ENCODE measurements at regions not wholly inside any gene's neighbourhood (a gene's known extent, or its start where the extent isn't known, plus 50 kb on each side); places are given as distances from the start of the nearest gene placed in this dataset.

DNA sequence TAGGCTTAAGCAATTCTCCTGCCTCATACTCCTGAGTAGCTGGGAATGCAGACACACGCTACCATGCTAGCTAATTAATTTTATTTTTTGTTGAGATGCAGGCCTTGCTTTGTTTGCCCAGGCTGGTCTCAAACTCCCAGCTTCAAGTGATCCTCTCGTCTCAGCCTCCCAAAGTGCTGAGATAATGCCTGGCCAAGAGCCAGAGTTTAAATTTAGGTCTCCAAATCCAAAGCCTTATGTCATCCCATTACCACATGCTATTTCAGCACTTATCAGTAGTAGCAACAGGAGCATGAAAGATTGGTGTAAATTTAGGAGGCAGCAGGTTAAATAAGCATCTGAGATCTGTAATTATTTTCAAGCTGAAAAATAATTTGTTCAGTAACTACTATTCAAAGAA is 326.1 kb upstream of the ANO5 start:
- H2AFZ ChIP-seq (ENCODE audit: low read length) = no peak overlapping the region
- POLR2A ChIA-PET = interaction anchor here (0.6 to 0.7 kb wide), 3 partner anchors 165 to 464 kb away, joined by 3 to 4 read pairs (median 3); no protein-coding TSS in a partner anchor
- no peak overlapping the region for H3K4me3 ChIP-seq (ENCODE audit: low read depth, low read length, poor library complexity, severe bottlenecking)
- no peaks in the 10 kb centered on the region for H3K9me2 ChIP-seq (ENCODE audit: insufficient read depth, low read length)
- H3K9me3 ChIP-seq (ENCODE audit: low read length) = no peaks in the 10 kb centered on the region
- no TSS peak for BruUV-seq (replicated peaks)
- H3K4me1 ChIP-seq (ENCODE audit: insufficient read depth, low read length, poor library complexity, severe bottlenecking) = no peaks in the 10 kb centered on the region
- DNase-seq (ENCODE audit: low spot score) = no peak
- H3K27ac ChIP-seq (ENCODE audit: low read depth, low read length, poor library complexity, severe bottlenecking) = no peak overlapping the region
- H3K36me3 ChIP-seq (ENCODE audit: insufficient read depth, low read length) = no peaks in the 10 kb centered on the region
- TF ChIP-seq EZH2phosphoT487 (IDR thresholded peaks at IDR 0.05; ENCODE audit: borderline replicate concordance, low read depth, low read length) (no peak), CTCF (conservative IDR thresholded peaks at IDR 0.05; ENCODE audit: low read length) (no peak)
- H3K4me2 ChIP-seq (ENCODE audit: low read length) = no peak overlapping the region
- intact Hi-C loops (cut with micrococcal nuclease; ENCODE audit: unreplicated experiment) = no loop called here
- CTCF ChIA-PET (ENCODE audit: unreplicated experiment) = no interaction called here
- H4K20me1 ChIP-seq (ENCODE audit: insufficient read depth, low read length) = no peaks in the 10 kb centered on the region
- H3K79me2 ChIP-seq (ENCODE audit: insufficient read depth, low read depth, low read length) = no peaks in the 10 kb centered on the region

DNA sequence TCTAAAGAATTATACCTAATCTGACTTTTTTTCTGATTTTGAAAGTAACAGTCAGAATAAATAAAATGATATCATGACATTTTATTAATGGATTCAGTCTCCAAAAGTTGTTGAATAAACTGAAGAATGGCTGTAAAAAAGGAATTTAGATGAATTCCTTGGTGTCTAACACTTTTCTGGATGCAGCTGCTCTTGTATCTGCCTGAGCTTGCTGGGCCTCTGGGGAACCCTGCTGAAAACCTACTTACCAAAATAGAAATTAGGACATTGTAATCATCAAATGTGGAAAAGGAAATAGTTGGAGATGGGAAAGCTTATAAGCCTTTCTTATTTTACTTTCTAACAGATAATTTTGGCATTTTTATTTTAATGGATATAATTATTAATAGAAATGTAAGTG is 315.7 kb upstream of the ANO5 start:
- ChIA-PET CTCF (ENCODE audit: unreplicated experiment) (no interaction called here), POLR2A (interaction anchor here (0.7 to 1.5 kb wide), 2 partner anchors 29 to 50 kb away, joined by 3 to 4 read pairs; no protein-coding TSS in a partner anchor)
- Histone ChIP-seq H2AFZ (ENCODE audit: low read length) (no peak overlapping the region), H3K4me1 (ENCODE audit: insufficient read depth, low read length, poor library complexity, severe bottlenecking) (no peaks in the 10 kb centered on the region), H3K27ac (ENCODE audit: low read depth, low read length, poor library complexity, severe bottlenecking) (no peak overlapping the region), H3K4me3 (ENCODE audit: low read depth, low read length, poor library complexity, severe bottlenecking) (no peak overlapping the region), H3K9me2 (ENCODE audit: insufficient read depth, low read length) (no peaks in the 10 kb centered on the region), H3K36me3 (ENCODE audit: insufficient read depth, low read length) (no peaks in the 10 kb centered on the region), H4K20me1 (ENCODE audit: insufficient read depth, low read length) (no peaks in the 10 kb centered on the region), H3K9me3 (ENCODE audit: low read length) (no peaks in the 10 kb centered on the region), H3K79me2 (ENCODE audit: insufficient read depth, low read depth, low read length) (no peaks in the 10 kb centered on the region), H3K4me2 (ENCODE audit: low read length) (no peak overlapping the region)
- intact Hi-C loops (cut with micrococcal nuclease; ENCODE audit: unreplicated experiment) = no loop called here
- TF ChIP-seq EZH2phosphoT487 (IDR thresholded peaks at IDR 0.05; ENCODE audit: borderline replicate concordance, low read depth, low read length) (no peak), CTCF (conservative IDR thresholded peaks at IDR 0.05; ENCODE audit: low read length) (no peak)
- no peak for DNase-seq (ENCODE audit: low spot score)
- no TSS peak for BruUV-seq (replicated peaks)

GRCh38 chr11:21883354-21883753 is 309.5 kb upstream of the ANO5 start:
- no peaks in the 10 kb centered on the region for H3K9me3 ChIP-seq (ENCODE audit: low read length)
- H3K79me2 ChIP-seq (ENCODE audit: insufficient read depth, low read depth, low read length) = no peaks in the 10 kb centered on the region
- ChIA-PET POLR2A (no interaction called here), CTCF (ENCODE audit: unreplicated experiment) (no interaction called here)
- no peak for TF ChIP-seq EZH2phosphoT487 (IDR thresholded peaks at IDR 0.05; ENCODE audit: borderline replicate concordance, low read depth, low read length)
- no peak for TF ChIP-seq CTCF (conservative IDR thresholded peaks at IDR 0.05; ENCODE audit: low read length)
- no peaks in the 10 kb centered on the region for H3K9me2 ChIP-seq (ENCODE audit: insufficient read depth, low read length)
- no peaks in the 10 kb centered on the region for H3K4me1 ChIP-seq (ENCODE audit: insufficient read depth, low read length, poor library complexity, severe bottlenecking)
- no peak overlapping the region for H2AFZ ChIP-seq (ENCODE audit: low read length)
- no peaks in the 10 kb centered on the region for H3K36me3 ChIP-seq (ENCODE audit: insufficient read depth, low read length)
- H3K4me3 ChIP-seq (ENCODE audit: low read depth, low read length, poor library complexity, severe bottlenecking) = no peak overlapping the region
- DNase-seq (ENCODE audit: low spot score) = no peak
- no TSS peak for BruUV-seq (replicated peaks)
- H3K4me2 ChIP-seq (ENCODE audit: low read length) = no peak overlapping the region
- H3K27ac ChIP-seq (ENCODE audit: low read depth, low read length, poor library complexity, severe bottlenecking) = no peak overlapping the region
- H4K20me1 ChIP-seq (ENCODE audit: insufficient read depth, low read length) = no peaks in the 10 kb centered on the region
- intact Hi-C loops (cut with micrococcal nuclease; ENCODE audit: unreplicated experiment) = no loop called here
